Cardiac septum (tissue), 1 donor: ENCODE measurements at regions not wholly inside any gene's neighbourhood (a gene's known extent, or its start where the extent isn't known, plus 50 kb on each side); places are given as distances from the start of the nearest gene placed in this dataset.

ENCODE experiments used
- DNase-seq: peaks from one replicate; pipeline ENCODE4 v3.0.0-alpha.2; 2020; ENCODE audit warnings: low spot score
- intact Hi-C: fragments of 100-400 bp; cut with DNase I; formaldehyde crosslinking; loops from one replicate; pipeline ENCODE4 v1.14.0; 2022
- donor health status: DM: no; HTN: no; CAD: no.

DNA sequence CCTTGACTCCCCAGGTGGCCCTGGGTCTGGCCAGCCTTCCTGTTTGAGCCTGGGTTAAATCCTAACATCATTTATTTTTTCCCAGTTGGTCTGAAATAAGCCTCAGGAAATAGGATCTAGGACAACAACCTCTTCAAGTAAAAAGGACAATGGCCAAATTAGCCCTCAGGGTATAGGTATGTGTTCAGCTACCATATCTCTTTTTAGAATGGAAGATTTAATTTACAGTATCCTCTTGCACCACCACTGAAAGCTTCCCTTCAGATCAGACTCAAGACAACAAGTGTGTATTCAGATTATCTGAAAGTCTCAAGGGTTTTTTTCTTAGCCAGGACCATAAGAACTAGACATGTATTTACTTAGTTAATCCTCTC is 61.6 kb upstream of the CXCR4 start:
- intact Hi-C loops, result no loop called here
- no peak for DNase-seq

- intact Hi-C loops, result no loop called here
- no peak for DNase-seq
Observed at GRCh38 chr2:136178941-136179601, 61.1 kb upstream of the CXCR4 start.

GRCh38 chr2:136175868-136176267 is 57.9 kb upstream of the CXCR4 start:
- DNase-seq, result no peak
- intact Hi-C loops, result no loop called here

DNA sequence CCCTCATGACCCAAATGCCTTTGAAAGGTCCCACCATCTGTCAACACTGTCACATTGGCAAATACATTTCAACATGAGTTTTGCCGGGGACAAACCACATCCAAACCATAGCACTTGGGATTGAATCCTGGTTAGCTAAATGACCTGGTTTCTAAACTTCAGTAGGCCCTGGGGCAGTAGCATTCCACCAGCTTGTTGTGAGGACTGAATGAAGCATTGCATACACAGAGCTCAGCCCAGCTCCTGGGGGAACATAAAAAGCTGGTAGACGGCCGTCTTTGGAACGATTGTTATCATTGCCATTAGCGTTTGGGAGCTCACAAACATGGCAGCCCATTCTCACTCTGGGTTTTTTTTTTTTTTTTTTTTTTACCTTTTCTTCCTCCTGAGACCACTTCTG is 57.5 kb upstream of the CXCR4 start:
- no peak for DNase-seq
- intact Hi-C loops, result no loop called here

DNA sequence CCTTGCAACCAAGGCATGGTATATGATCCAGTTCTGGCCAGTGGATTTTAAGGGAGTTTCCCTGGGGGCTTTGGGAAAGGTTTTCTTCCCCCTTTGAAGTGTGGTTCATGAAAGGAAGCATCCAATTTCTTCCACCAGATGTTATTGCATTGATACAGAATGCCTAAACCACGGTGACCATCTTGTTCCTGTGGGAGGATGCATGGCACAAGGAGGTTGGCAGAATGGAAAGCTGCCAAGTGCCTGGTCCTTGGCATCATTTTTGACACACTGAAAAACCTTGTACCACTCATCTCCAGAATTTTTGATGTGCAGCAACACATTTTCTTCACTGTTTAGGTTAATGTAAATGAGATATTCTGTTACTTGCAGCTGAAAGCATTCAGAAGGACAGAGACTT is 55.2 kb upstream of the CXCR4 start:
- no peak for DNase-seq
- intact Hi-C loops, result no loop called here

DNA sequence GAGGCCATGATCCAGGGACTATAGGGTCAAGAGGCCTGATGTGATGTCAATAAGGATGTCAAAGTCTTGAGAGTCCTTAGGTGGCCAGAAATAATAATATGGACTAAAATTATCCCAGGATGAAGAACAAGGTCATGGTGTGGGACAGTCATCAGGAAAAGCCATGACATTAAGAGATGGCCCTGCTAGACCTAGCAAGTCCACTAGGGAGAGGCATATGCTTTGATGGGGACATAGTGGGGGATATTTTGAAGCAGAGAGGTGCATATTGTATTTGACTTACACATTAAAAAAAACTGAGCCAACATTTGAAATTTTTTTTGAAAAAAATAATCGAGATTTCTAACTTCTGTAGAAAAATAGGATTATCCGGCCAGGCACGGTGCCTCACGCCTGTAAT is 53.3 kb upstream of the CXCR4 start:
- no peak for DNase-seq
- intact Hi-C loops, result no loop called here

DNA sequence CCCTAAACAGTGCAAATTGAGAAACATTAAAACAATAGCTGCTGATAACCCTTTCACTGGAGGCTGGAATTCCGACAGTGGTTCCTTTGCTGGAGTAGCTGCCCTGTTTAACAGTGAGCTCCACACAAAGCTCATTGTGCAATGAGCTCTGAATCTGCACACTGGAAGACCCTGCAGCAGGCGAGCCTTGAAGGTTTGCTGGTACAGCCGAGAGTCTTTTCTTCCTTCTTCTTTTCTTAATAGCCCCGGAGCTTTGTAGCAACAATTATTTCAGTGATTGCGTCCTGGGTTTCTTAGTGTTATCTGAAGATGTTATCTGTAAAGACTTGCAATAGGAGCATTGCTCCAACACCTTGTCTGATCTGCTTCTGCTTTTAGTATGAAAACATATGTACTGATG is 50.8 kb upstream of the CXCR4 start:
- DNase-seq, result no peak
- intact Hi-C loops, result no loop called here

DNA sequence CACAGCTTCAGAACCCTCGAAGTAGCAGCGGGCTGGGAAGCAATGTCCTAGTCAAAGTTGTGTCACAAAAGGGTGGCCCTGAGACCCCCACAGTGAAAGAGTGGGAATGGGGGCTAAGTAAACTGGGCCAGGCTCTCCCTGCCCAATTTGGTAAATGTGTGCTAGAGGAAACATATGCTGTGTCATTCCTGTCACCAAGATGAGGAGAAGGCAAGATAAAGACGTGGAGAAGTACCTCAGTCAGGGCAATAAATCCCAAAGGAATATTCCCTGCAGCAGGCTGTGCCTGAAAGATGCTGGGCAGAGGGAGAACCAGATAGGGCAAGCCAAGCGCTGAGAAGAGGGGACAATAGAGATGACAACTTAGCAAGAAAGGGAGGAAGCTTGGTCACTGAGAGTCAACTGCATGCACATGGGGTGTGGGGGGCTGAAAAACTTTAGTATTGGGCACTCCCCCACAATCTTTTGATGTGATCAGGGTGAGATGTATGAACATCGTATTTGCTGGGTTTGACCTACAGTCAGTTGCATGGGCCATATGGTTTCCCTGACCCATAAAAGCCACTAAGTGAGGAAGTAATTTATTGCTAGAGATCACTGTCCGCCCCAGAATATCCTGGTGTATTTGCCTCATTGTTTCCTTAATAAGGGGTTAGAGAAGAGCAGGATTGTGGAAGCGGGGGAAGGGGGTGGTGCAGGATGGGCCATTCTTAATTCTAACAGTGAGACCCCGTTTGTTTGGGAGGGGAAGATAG is 49.9 kb upstream of the CXCR4 start:
- DNase-seq, result no peak
- intact Hi-C loops, result no loop called here
